Keratinocyte (primary cell): ENCODE measurements at regions not wholly inside any gene's neighbourhood (a gene's known extent, or its start where the extent isn't known, plus 50 kb on each side); places are given as distances from the start of the nearest gene placed in this dataset.
"Not testable (repeated sequence)": the region's sequence is repeated elsewhere in the genome, so short reads cannot be mapped to it uniquely, and the experiment has no call there.

ENCODE experiments used
- DNase-seq: peaks from one replicate; pipeline ENCODE4 v3.0.0-alpha.2; 2011; ENCODE audit warnings: low read depth, missing footprints, low spot score
- FAIRE-seq: peaks from 2 replicates; lab custom pipeline; 2011; peaks lifted over from hg19 to GRCh38; lab: Jason Lieb, UNC
- H2AFZ ChIP-seq: 2 replicates; pipeline ENCODE4 v1.6.0; 2012; ENCODE audit warnings: low read length, control low read depth, inconsistent platforms; ENCODE audit not compliant: control insufficient read depth
- H3K27ac ChIP-seq: 2 replicates; pipeline ENCODE4 v1.5.1; 2011; ENCODE audit warnings: low read length; ENCODE audit not compliant: control insufficient read depth, insufficient read depth
- H3K27me3 ChIP-seq: 3 replicates; pipeline ENCODE4 v1.6.0; 2011; ENCODE audit warnings: low read length; ENCODE audit not compliant: control insufficient read depth, insufficient read depth; ENCODE audit errors: extremely low read depth
- H3K36me3 ChIP-seq, 2 experiments: 2 replicates in 1 of 2; 3 replicates in 1 of 2; pipeline ENCODE4 v1.5.1; 2011; ENCODE audit warnings: low read length in 2 of 2, mild to moderate bottlenecking in 1 of 2; ENCODE audit not compliant: control insufficient read depth in 2 of 2, insufficient read depth in 2 of 2; ENCODE audit errors: extremely low read depth in 1 of 2
- H3K4me1 ChIP-seq: 3 replicates; pipeline ENCODE4 v1.5.1; 2011; ENCODE audit warnings: low read length; ENCODE audit not compliant: control insufficient read depth, insufficient read depth; ENCODE audit errors: extremely low read depth
- H3K4me2 ChIP-seq: 3 replicates; pipeline ENCODE4 v1.6.0; 2011; ENCODE audit warnings: low read depth, low read length; ENCODE audit not compliant: control insufficient read depth, insufficient read depth; ENCODE audit errors: extremely low read depth
- H3K4me3 ChIP-seq, 3 experiments: fragments of 200-600 bp in 1 of 3; sonication (generic) in 1 of 3; 2 replicates in 2 of 3; 3 replicates in 1 of 3; pipeline ENCODE4 v1.5.1; 2011 to 2016; ENCODE audit warnings: low read length in 3 of 3, mild to moderate bottlenecking in 3 of 3, control low read depth in 2 of 3, inconsistent platforms in 1 of 3, low read depth in 1 of 3, mixed read lengths in 1 of 3, mixed run types in 1 of 3, moderate library complexity in 1 of 3; ENCODE audit not compliant: control insufficient read depth in 2 of 3, insufficient read depth in 2 of 3; ENCODE audit errors: extremely low read depth in 1 of 3
- H3K79me2 ChIP-seq: 2 replicates; pipeline ENCODE4 v1.6.0; 2012; ENCODE audit warnings: low read length; ENCODE audit not compliant: control insufficient read depth, insufficient read depth
- H3K9ac ChIP-seq: 3 replicates; pipeline ENCODE4 v1.6.0; 2011; ENCODE audit warnings: low read length; ENCODE audit not compliant: control insufficient read depth, insufficient read depth; ENCODE audit errors: extremely low read depth
- H3K9me1 ChIP-seq: 3 replicates; pipeline ENCODE4 v1.6.0; 2011; ENCODE audit warnings: low read length; ENCODE audit not compliant: control insufficient read depth, insufficient read depth; ENCODE audit errors: extremely low read depth
- H3K9me3 ChIP-seq: 2 replicates; pipeline ENCODE4 v1.5.1; 2012; ENCODE audit warnings: low read depth, low read length; ENCODE audit not compliant: control insufficient read depth
- H4K20me1 ChIP-seq: 3 replicates; pipeline ENCODE4 v1.6.0; 2011; ENCODE audit warnings: low read length; ENCODE audit not compliant: control insufficient read depth, insufficient read depth; ENCODE audit errors: extremely low read depth
- CTCF ChIP-seq, 3 experiments: IDR thresholded peaks in 1 of 3; conservative IDR thresholded peaks in 1 of 3; optimal IDR thresholded peaks in 1 of 3; 2 replicates in 2 of 3; 3 replicates in 1 of 3; pipeline versions ENCODE3 to v1.5.1; 2011; ENCODE audit warnings: low read length in 3 of 3, mild to moderate bottlenecking in 3 of 3, moderate library complexity in 2 of 3, control low read depth in 1 of 3, inconsistent platforms in 1 of 3; ENCODE audit not compliant: insufficient read depth in 2 of 3; ENCODE audit errors: extremely low read depth in 1 of 3
- EZH2 ChIP-seq: IDR thresholded peaks from one replicate; pipeline ENCODE4 v1.6.1; 2012; ENCODE audit warnings: inconsistent platforms, mild to moderate bottlenecking, low read length, moderate library complexity
- dilution Hi-C: fragments of 300-500 bp; cut with MboI; formaldehyde crosslinking; loops from one replicate; pipeline ENCODE4 v1.7.0; 2020; ENCODE audit warnings: low sequenced_read_pairs; ENCODE audit not compliant: extremely low pct_ligation_motif_present

GRCh38 chr10:6984971-6985370, 404.9 kb upstream of the PRKCQ start:
- no peak overlapping the region for H3K9ac ChIP-seq
- DNase-seq (no peak), FAIRE-seq (no peak)
- H3K9me3 ChIP-seq, result no peaks in the 10 kb centered on the region
- no peaks in the 10 kb centered on the region for H3K4me1 ChIP-seq
- no peaks in the 10 kb centered on the region for H3K36me3 ChIP-seq
- H3K4me2 ChIP-seq, result no peak overlapping the region
- H3K27me3 ChIP-seq, result no peaks in the 10 kb centered on the region
- dilution Hi-C loops, result no loop called here
- no peaks in the 10 kb centered on the region for H4K20me1 ChIP-seq
- H3K4me3 ChIP-seq, result no peak overlapping the region
- H3K27ac ChIP-seq, result no peak overlapping the region
- no peak for TF ChIP-seq EZH2
- TF ChIP-seq CTCF (optimal IDR thresholded peaks at IDR 0.05 in 1 of 3, IDR thresholded peaks at IDR 0.05 in 1 of 3, conservative IDR thresholded peaks at IDR 0.05 in 1 of 3; ENCODE audit: extremely low read depth in 1 of 3, insufficient read depth in 2 of 3, low read length in 3 of 3), result no peak
- no peaks in the 10 kb centered on the region for H3K79me2 ChIP-seq
- no peak overlapping the region for H2AFZ ChIP-seq
- H3K9me1 ChIP-seq, result no peaks in the 10 kb centered on the region

- H3K9me3 ChIP-seq, H3K9me1 ChIP-seq, FAIRE-seq, H3K27me3 ChIP-seq, H4K20me1 ChIP-seq, H3K4me3 ChIP-seq, H3K9ac ChIP-seq, H3K79me2 ChIP-seq, H3K4me2 ChIP-seq, H2AFZ ChIP-seq, DNase-seq, H3K4me1 ChIP-seq, H3K27ac ChIP-seq, H3K36me3 ChIP-seq, dilution Hi-C loops: not testable (repeated sequence)
Observed at GRCh38 chr10:6984016-6984415, 403.9 kb upstream of the PRKCQ start.

GRCh38 chr10:6980353-6980752, 400.3 kb upstream of the PRKCQ start:
- H3K9me3 ChIP-seq, result no peaks in the 10 kb centered on the region
- dilution Hi-C loops, result no loop called here

More at GRCh38 chr10:6980353-6980752, 400.3 kb upstream of the PRKCQ start:
- Histone ChIP-seq H4K20me1 (no peaks in the 10 kb centered on the region), H3K27ac (no peak overlapping the region), H3K36me3 (no peaks in the 10 kb centered on the region), H3K9ac (no peak overlapping the region), H3K9me1 (no peaks in the 10 kb centered on the region), H3K27me3 (no peaks in the 10 kb centered on the region), H3K4me3 (no peak overlapping the region), H2AFZ (no peak overlapping the region), H3K79me2 (no peaks in the 10 kb centered on the region), H3K4me1 (no peaks in the 10 kb centered on the region), H3K4me2 (no peak overlapping the region)
- FAIRE-seq (no peak), DNase-seq (no peak)
- TF ChIP-seq CTCF (optimal IDR thresholded peaks at IDR 0.05 in 1 of 3, IDR thresholded peaks at IDR 0.05 in 1 of 3, conservative IDR thresholded peaks at IDR 0.05 in 1 of 3; ENCODE audit: extremely low read depth in 1 of 3, insufficient read depth in 2 of 3, low read length in 3 of 3), result no peak
